HG03025 (cell line): ENCODE measurements at regions not wholly inside any gene's neighbourhood (a gene's known extent, or its start where the extent isn't known, plus 50 kb on each side); places are given as distances from the start of the nearest gene placed in this dataset.
"Not testable (repeated sequence)": the region's sequence is repeated elsewhere in the genome, so short reads cannot be mapped to it uniquely, and the experiment has no call there.

ENCODE experiments used
- ATAC-seq: cut with Tn5 transposase; IDR thresholded peaks from one replicate; pipeline ENCODE4 v1.9.1; 2021; ENCODE audit warnings: mild to moderate bottlenecking, moderate library complexity; ENCODE audit not compliant: unreplicated experiment, low FRiP score

GRCh38 chr9:62931484-62931883 lies 1741.6 kb downstream of the SPATA31A7 start:
- not testable (repeated sequence) for ATAC-seq

GRCh38 chr9:62952840-62953239 lies 1763.0 kb downstream of the SPATA31A7 start:
- ATAC-seq = not testable (repeated sequence)
